ENCODE measurements at regions not wholly inside any gene's neighbourhood (a gene's known extent, or its start where the extent isn't known, plus 50 kb on each side); places are given as distances from the start of the nearest gene placed in this dataset.
"Not testable (repeated sequence)": the region's sequence is repeated elsewhere in the genome, so short reads cannot be mapped to it uniquely, and the experiment has no call there.

GRCh38 chr12:33690562-33690961 lies 250.9 kb upstream of the SYT10 start:
- no peak for DNase-seq

DNA sequence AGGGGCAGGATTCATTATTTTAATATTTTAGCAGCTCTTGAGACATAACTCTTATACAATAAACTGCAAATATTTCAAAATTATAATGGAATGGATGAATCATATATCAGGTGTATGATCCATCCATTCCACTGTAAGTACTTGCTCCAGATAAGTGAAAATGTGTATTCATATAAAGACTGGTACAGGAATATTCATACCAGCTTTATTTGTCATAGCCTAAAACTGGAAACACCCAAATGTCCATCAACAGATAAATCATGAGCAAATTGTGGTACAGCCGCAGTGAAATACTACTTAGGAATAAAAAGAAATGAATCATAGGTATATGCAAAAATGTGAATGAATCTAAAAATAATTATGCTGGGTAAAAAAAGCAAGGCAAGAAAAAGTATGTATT lies 263.6 kb upstream of the SYT10 start:
- no peak for DNase-seq

DNA sequence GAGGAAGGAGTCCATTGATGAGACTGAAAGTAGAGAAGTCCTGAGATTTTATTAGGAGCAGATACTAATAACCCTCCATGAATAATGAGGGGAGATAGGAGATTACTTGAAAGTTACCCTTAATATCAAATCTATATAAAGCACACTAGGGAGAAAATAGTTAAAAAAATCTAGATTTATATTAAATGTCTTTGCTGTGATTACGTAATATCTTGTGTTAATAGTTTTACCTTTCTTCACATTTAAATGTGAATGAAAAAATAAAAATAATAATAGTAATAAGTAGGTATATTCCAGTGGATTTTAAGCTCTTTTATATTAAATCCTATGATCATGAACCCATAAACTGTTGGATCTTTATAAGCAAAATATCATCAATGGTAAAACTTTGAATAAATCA lies 267.3 kb upstream of the SYT10 start:
- no peak for DNase-seq

DNA sequence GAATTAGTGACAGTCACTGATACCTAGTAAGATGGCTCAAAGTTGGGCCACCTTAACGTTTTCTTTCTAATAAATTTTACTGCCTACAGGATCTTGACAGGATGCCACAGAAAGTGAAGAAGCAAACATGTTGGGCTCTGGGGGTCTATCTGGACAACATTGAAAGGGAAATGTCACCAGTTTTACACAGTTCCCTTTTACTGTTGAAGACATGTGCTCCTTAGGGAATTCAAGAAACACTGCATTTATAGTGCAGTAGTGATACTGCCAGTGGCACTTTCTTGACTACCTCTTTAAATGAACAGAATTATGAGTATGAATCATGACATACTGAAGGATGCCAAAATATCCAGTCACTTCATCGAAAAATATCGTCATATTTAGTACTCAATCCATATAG lies 269.3 kb upstream of the SYT10 start:
- no peak for DNase-seq

DNA sequence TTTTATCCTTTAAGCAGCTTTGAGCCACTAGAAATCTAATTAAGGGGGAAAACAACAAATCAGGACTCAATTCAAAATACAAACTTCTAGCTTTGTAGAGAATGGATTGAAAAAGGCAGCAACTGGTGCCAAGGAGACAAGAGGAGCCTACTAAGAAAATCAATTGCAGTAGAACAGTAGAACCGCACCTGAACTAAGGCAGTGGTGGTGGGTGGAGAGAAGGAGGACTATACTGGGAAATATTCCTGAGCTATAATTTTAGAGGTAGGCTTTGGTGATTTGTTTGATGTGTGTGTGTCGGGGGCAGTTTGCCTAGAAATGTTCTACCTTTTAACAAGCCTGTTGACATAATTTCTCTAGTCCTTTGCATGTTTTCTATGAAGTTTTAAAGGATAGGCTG lies 270.9 kb upstream of the SYT10 start:
- DNase-seq: no peak

GRCh38 chr12:33718631-33719030 lies 279.0 kb upstream of the SYT10 start:
- DNase-seq: no peak

- no peak for DNase-seq
Measured at GRCh38 chr12:33721561-33721960, 281.9 kb upstream of the SYT10 start.

- DNase-seq: no peak
Measured at GRCh38 chr12:33724867-33725266, 285.2 kb upstream of the SYT10 start.

GRCh38 chr12:33734871-33735270 lies 287.4 kb upstream of the ALG10 start:
- no peak for DNase-seq

- DNase-seq: no peak
Measured at GRCh38 chr12:33752854-33753253, 269.4 kb upstream of the ALG10 start.

- no peak for DNase-seq
Measured at GRCh38 chr12:33757701-33758100, 264.6 kb upstream of the ALG10 start.

GRCh38 chr12:33759279-33759678 lies 263.0 kb upstream of the ALG10 start:
- DNase-seq: no peak

DNA sequence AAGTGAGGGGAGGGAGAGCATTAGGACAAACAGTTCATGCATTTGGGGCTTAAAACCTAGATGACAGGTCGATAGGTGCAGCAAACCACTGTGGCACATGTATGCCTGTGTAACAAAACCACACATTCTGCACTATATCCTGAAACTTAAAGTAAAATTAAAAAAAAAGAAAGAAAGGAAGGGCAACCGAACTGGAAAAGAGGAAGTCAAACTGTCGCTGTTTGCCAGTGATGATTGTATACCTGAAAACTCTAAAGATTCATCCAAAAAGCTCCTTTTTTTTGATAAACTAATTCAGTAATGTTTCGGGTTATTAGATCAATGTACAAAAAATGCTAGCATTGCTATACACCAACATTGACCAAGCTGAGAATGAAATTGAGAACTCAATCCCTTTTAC lies 259.0 kb upstream of the ALG10 start:
- no peak for DNase-seq

- no peak for DNase-seq
Measured at GRCh38 chr12:33770652-33771051, 251.6 kb upstream of the ALG10 start.

GRCh38 chr12:33771889-33772288 lies 250.4 kb upstream of the ALG10 start:
- DNase-seq: no peak

- not testable (repeated sequence) for DNase-seq
Measured at GRCh38 chr12:33773091-33773490, 249.2 kb upstream of the ALG10 start.

DNA sequence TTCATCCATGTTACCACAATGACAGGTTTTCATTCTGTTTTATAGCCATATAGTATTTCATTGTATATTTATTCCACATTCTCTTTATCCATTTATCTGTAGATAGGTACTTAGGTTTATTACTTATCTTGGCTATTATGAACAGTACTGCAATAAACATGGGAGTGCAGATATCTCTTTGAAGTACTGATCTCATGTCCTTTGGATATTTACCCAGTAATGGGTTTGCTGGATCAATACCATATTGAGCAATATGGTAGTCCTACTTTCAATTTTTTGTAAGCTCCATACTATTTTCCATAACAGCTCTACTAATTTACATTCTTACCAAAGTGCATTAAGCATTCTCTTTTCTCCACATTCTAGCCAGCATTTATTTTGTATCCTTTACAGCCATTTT lies 235.8 kb upstream of the ALG10 start:
- no peak for DNase-seq

DNA sequence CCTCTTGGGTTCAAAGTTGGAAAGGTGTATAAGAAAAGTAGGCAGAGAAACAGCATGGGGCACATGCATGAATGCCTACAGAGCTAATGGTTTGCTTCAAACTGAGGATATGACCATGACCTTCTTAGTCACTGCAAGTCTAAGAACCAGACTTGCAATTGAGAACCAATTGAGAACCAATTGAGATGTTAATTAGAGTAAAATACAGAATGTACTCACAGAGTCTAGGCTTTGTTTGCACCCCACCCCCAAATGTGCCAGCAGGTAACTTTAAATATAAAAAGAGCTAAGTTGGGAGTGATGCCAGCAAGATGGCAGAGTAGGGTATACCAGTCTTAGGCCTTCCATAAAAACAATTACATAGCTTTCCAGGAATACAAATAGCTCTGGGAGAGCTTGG lies 227.3 kb upstream of the ALG10 start:
- DNase-seq: no peak

DNA sequence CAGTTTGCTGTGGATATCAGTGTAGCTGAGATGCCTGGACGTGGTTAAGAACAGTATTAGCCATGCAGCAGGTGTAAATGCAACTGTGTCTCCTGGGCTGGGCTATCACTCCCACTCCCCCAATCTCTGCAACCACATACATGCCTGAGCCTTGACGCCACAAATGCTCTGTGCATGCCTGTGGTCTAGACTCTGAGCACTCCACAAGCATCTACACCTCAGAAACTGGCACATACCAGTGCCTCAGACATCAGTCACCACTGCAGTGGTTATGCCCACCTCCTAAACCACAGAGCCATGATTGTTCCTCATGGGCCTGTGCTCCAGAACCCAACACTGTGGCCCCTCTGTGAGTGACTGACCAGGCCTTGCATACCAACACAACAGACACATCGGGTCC lies 226.8 kb upstream of the ALG10 start:
- DNase-seq: no peak

DNA sequence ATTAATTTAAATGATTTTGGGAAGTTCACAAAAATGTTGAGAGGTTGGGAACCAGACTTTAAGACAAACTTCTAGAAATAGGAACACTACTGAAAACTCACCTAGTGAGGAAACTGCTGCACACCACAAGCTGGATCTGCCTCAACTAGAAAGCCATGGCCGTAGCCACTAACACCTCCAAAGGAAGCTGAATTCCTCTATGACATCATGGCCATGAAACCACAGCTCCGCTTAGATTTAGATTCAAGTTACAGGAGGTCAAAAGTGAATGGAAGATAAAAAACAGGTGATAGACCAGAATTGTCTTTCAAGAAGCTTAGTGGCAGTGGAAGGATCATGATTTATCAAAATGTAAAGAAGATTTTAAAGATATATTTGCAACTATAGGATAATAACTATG lies 208.8 kb upstream of the ALG10 start:
- DNase-seq: no peak

GRCh38 chr12:33817713-33818112 lies 204.6 kb upstream of the ALG10 start:
- DNase-seq: no peak

GRCh38 chr12:33818313-33818712 lies 204.0 kb upstream of the ALG10 start:
- DNase-seq: no peak

GRCh38 chr12:33825442-33825841 lies 196.9 kb upstream of the ALG10 start:
- no peak for DNase-seq

- no peak for DNase-seq
Measured at GRCh38 chr12:33825986-33826602, 196.2 kb upstream of the ALG10 start.

DNA sequence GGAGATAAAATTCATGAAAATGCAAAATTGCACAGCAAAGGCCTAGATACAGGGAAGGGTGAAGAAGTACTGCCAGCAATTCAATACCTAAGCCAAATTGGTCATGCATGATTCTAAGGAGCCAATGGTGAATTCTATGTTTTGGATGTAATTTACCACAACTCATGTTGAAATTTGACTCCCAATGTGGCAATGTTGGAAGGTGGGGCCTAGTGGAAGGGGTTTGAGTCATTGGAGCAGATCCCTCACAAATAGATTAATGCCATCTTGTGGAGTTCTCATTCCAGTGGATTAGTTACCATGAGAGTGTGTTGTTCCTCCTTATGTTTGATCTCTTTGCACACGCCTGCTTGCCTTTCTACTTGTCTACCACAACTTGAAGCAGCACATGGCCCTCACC lies 194.0 kb upstream of the ALG10 start:
- no peak for DNase-seq

- DNase-seq: no peak
Measured at GRCh38 chr12:33830070-33830469, 192.2 kb upstream of the ALG10 start.

Measured in KG1 (cell line).